AG08395 (cell line): ENCODE measurements at regions not wholly inside any gene's neighbourhood (a gene's known extent, or its start where the extent isn't known, plus 50 kb on each side); places are given as distances from the start of the nearest gene placed in this dataset.
"Not testable (repeated sequence)": the region's sequence is repeated elsewhere in the genome, so short reads cannot be mapped to it uniquely, and the experiment has no call there.

Experiments
- DNase-seq: peaks from one replicate; pipeline ENCODE4 v3.0.0; 2012; ENCODE audit warnings: mixed read lengths, low spot score

DNA sequence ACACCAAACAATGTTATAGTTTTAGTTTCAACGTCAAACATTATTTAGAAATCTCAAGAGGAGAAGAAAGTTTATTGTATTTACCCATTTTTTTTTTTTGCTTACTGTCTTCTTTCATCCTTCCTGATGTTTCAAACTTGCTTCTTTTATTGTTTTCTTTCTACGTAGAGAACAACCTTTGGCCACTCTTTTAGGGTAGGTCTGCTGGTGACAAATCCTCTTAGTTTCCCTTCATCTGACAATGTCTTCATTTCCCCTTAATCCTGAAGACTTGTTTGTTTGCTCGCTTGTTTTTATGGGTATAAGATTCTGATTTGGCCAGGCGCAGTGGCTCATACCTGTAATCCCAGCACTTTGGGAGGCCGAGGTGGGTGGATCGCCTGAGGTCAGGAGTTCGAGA is 89.1 kb downstream of the RHOU start:
- no peak for DNase-seq

DNA sequence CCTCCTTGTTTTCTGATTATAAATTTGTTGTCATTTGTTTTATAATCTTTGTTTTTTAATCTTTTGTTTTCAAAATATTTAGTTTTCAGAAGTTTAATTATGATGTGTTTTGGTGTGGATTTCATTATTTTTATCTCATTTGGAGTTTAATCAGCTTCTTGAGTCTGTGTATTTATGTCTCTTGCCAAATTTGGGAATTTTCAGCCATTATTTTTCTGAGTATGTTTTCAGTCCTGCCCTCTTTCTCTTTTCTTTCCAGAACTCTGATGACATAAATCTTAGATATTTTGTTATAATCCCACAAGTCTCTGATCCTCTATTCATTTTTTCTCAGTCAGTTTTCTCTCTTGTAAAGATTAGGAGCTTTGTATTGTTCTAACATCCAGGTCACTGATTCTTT is 89.8 kb downstream of the RHOU start:
- no peak for DNase-seq

DNA sequence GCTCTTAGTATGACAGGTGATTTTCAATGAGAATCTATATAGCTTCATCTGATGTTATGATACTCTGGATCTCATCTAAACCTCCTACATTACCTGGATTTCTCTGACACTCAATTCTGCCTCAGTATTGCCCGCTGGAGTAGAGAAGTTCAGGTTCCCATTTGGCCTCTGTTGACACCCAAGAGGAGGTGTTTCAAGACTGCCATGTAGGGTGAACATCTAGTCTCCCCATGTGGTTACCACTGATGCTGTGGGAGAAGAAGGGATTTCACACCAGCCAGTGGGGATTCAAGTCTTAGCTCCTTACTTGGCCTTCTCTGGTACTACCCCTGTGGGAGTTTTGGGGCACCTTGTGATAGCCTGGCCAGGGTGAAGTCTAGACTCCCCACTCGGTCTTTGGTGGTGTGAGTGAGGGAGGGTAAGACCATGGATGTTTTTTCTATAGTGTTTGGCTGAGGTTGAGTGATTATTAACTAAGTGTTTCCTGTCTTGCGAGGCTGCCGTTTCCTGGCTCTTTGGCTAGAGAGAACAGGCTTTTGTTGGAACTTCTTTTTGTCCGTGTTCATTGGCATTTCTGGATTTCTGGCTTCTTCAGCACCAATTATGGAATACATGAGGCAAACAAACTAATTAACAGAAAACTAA is 90.7 kb downstream of the RHOU start:
- no peak for DNase-seq

DNA sequence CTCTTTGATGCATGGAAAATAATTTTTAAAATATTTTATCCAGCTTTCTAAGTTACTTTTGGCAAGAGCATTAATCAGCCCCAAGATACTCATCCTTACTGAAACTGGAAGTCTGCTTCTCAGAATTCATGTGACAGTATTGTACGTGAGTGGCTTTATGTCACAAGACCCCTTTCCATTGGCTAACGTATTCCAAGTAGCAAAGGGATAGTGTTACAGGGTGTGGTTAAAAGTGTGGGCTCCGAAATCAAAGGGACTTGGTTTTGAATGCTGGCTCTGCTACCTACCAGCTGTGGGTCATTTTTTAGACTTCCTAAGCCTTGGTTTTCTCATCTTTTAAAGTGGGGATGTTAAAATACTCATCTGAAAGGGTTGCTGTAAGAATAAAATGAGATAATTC is 91.7 kb downstream of the RHOU start:
- DNase-seq: no peak

DNA sequence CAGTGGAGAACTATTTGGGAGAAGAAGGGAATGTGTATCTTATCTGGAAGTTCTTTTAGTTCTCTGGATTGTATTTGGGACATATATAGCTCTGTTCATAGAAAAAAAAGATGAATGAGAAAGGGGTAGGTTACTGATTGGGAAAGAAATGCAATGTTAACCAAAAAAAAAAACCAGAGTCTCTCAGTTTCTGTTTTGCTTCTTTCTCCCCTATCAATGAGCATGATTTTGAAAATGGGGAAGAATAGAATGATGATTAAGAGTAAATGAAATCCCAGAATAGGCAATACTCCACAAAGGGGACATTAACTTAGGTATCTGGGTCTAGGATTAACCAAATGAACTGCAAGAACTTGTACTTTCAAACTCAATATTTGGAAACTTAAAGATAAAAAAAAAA is 92.9 kb downstream of the RHOU start:
- no peak for DNase-seq

DNA sequence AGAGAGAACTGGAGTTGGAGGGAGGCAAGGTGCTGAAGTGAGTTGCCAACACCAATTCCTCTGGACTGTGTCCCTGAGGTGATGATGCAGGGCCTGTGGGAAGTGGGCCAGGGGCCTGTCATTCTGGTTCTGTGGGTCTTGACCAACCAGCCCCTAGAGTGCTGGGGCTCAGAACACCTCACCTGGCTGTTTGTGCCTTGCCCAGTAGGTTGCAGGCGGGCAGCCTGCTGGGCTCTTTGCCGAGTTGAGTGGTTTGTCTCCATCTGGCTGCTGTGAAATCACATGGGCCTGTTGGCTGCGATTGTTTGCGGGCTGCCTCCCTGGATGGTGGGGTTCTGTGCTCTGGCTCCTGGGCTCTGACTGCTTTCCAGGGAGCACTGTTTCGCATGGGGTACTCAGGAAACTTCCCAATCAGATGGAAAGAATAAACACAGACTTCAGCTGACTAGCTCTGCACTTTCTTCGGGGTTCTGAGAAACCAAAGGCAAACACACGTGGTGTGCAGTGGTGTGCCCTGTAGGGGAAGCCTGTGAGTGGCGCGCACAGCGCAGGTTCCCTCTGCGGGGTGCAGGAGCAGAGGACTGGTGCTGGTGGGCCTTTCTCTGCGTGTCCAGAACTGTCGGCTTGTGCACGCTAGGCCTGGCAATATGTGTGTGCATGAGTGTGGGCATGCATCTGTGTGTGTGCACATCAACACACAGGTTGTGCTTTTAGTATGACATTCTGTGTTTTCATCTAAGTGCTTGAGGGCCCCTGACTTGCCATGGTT is 95.1 kb downstream of the RHOU start:
- no peak for DNase-seq

DNA sequence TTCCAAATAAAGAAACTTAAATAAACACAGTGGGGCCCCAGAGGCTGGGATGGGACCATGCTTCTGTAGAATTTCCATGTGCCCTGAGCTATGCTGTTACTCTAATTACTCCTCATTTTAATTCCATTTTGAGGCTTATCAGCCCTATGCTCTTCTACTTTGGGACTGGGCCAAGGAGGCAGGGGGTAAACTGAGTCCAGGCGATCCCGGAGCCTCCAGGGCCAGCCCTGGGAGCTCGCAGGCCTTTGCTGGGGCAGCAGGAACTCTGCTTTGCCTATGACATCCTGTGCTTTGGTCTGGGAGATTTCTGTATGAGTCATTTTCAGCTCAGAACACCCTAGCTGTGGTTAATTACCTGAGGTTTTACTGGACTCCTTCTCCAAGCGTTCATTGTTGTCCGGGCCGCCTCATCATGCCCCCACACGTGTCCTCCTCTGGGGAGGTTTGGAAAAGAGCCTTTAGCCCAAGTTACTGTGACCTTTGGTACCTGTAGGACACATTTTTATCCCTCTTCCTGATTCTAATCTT is 95.7 kb downstream of the RHOU start:
- DNase-seq: peak; percentile 64

DNA sequence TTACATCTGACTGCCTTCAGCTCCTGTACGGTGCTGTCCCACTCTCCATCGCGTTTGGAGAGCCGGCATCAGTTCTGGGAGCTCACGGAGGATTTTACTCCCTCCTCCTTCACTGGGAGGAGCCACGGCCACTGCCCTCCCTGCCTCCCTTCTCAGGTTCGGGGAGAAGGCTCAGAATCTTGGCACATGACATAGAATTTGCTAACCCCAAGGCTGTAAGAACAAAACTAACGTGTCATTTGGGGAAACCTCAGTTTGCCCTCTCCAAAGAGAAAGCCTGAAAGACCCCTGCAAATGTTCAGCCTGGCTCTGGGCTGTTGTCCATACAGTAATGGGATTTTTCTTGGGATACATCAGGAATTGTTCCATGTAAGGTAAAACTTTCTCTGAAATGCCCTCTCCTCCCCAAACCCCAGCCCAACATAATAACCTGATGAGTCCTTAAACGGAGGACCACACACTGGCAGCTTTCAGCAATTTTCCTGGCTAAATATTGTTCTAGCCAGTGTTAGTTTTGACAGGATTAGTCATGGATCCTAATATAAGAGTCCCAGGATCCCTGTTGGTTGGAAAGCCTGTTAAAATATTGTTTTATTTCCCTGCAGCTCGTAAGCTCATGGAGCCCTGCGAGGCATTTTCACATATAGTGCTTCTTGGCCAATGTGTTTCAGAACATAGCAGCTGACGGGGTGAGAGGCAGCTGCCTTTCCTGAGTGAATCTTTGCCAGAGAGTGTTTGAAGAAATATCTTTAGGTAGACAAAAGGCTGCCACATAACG is 98.8 kb downstream of the RHOU start:
- DNase-seq: no peak

DNA sequence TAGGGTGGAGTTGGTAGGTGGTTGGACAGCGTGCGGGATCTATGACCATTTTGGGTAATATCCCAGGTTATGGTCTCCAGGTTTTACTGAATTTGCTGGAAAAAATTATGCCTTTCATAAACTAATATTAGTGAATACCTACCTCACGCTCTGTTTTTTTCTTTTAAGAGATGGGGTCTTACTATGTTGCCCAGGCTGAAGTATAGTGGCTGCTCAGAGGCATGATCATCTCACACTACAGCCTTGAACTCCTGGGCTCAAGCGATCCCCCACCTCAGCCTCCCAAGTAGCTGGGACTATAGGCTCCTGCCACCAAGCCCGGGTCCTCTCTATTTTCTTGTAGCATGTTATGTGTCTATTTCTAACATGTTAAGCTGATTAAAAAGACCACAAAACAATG is 100.2 kb downstream of the RHOU start:
- DNase-seq: no peak

DNA sequence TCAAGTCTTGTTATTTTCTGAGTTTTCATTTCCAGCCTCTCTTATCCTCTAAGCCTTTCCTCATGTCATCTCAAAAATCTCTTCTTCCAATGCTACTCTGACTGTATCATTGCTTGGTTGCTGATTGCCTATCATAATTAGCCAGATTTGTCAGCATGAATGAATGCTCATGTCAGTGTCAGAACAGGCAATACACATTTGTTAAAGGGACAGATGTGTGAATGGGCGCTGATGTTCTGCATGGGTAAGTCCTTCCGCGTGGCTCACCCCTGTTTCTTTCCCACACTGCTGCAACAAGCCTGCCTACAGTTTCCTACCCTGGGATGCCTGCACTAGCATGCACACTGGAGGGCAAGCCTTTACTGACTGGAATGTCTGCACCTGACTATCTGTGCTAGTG is 100.6 kb downstream of the RHOU start:
- no peak for DNase-seq

DNA sequence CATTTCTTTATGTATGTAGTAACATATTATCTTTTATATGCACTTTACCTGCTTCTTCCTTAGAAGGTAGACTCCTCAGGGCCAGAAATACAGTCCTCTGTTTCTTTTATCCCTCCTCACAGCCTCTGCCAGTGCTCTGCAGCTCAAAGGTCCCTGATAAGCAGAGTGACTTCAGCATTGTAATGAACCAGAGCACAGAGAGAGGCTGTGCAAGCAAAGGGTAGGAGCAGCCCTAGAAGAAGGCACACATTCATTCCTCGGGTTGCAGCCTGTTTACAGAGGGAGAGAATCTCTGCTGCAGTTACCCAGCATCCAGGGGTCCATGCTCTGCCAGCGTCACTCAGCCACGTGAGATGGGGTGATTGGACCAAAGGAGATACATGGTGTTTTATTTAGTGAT is 101.1 kb downstream of the RHOU start:
- no peak for DNase-seq

DNA sequence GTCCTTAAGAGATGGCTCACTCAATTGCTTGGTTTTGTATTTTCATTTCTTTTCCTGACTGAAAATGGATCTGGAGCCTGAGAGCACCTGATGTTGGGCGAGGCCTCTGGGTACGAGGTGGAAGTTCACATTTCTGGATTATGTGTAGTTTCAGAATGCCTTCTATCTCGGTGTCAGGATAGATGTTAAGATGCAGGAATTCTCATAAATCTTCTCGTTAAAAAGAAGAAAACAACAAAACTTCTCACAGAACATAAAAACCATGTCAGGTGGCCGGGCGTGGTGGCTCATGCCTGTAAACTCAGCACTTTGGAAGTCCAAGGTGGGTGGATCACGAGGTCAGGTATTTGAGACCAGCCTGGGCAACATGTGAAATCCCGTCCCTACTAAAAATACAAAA is 101.8 kb downstream of the RHOU start:
- no peak for DNase-seq

DNA sequence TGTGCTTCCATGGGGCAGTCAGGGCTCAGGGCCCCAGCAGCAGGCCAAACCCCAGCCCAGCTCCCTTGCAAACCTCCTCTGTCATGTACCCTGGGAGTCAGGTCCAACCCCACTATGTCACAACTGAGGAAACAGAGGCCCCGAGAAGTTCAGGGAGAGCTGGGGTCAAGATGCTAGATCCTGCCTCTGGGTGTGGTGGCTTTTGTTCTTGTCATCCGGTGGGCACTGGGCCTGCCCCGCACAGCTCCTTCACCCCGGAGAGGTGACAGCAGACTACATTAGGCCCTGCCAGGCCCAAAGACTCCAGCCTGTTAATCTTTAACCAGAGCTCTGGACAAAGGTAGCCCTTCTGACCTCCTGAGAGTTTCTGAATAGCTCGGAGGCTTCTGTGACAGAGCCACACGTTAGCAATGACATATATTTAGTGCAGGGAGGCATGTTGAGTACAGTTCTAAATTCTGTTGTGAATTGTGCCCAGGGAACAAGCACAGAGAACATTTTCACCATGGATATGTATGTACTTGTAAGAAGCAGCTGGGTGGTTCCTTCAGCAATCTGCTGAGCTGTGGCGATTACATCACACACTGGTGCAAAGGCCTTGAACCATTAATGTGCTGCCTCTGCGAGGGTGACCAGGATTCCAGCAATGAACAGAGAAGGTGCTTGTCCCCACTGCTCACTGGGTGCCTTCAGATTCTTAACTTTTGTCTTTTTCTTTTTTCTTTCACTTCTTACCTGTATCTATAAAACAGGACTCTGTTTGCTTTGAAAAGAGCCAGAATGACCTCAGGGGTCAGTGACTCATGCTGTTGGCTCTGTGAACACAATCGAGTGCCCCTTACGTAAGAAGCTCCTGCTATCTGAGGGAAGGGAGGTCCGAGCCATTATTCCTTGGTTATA is 102.8 kb downstream of the RHOU start:
- DNase-seq: peak; percentile 60

DNA sequence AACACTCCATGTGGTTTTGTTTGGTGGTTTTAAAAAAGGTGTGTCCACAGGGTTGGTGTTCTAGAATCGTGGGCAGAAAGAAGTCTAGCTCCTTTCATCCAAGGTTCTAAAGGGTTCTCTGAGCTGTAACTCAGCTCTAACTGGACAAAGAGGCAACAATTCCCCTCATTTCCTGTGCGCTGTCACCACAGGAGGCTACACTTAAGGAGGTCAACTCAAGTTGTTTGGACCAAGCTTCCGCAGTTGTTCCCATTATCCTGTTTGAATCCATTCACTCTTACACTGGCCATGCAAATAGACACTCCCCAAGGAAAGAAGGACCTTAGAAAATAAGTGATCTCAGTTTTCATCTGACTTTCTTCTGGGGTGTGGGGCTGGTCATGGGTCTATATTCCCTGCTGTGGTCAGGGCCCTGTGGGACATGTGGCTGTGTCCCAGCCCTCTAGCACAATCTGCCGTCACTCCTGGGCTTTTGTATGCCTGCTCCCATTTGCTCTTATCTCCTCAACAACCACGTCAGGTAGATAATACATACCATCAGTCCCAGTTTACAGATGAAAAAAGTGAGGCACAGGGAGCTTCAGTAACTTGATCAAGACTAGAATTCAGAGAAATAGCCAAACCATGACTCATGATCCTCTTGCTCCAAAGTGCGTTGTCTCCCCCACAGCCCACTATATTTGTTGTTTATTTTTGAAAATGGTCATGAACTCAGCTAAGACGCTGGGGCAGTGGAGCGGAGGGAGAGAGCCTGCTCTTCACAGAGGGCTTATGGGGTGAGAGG is 103.6 kb downstream of the RHOU start:
- no peak for DNase-seq

DNA sequence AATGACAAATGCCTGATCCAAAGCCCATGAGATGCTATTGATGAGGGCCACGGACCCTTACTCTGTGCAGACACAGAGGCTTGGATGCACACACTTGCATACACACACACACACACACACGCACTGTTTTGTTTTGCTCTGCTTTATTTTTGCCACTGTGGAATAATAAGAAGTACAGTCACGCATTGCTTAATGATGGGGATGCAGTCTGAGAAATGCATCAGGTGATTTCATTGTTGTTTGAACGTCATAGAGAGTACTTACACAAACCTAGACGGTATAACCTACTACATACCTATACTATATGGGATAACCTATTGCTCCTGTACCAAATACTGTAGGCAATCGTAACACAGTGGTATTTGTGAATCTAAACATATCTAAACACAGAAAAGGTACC is 104.4 kb downstream of the RHOU start:
- DNase-seq: no peak

DNA sequence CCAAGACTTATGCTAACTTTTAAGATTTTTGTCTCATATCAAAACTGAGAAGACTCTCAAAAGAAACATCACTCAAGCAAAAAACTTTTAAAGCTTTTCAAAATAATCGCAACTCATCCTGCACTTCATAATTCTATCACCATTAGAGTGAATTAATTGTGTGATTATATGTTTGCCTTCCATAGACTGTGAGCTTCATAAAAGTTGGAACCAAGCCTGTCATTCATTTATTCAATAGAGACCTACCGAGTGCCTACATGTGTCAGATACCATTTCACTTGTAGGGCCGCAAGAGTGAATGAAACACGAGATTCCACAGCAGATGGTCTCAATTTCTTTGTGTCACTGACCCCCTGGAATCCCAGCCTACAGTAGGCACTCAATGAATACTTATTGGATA is 106.4 kb downstream of the RHOU start:
- DNase-seq: no peak

DNA sequence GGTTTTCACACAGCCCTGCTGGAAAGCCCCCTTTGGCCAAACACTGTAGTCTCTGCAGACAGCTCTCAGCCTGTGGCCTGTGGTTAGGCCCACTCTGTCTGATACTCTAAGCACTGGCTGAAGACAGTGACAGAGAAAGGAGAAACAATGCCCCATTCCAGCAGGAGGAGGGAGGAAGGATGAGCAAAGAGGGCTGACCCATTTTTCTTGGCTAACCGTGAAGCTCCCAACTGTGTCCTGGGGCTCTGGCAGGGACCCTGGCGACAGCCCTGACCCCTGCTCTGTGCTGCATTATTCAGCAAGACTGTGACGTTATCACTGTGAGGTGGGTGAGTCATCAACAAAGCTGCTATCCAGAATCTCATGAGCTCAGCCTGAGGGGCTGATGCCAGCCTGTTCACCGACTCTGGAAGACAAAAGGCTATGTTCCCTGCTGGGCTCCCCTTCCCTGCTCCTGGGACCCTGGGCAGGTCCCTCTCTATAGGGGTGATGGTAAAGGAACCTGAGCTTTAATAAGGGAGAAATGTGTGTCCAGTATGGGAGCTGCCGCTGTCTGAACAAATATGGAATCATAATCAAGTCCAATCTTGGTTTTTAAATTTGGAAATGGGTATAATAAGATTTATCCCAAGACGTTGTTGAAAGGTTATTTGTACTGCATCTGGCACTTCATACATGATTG is 107.0 kb downstream of the RHOU start:
- peak; percentile 67 for DNase-seq

DNA sequence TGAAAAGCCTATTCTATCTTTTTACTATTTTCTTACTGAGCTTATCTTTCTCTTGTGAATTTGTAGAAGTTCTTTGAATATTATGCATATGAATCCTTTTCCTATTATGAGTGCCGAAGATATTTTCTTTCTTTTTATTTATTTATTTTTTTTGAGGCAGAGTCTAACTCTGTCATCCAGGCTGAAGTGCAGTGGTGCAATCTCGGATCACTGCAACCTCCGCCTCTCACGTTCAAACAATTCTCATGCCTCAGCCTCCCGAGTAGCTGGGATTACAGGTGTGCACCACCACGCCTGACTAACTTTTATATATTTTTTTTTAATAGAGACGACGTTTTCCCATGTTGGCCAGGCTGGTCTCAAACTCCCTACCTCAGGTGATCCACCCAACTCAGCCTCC is 109.8 kb downstream of the RHOU start:
- DNase-seq: no peak

DNA sequence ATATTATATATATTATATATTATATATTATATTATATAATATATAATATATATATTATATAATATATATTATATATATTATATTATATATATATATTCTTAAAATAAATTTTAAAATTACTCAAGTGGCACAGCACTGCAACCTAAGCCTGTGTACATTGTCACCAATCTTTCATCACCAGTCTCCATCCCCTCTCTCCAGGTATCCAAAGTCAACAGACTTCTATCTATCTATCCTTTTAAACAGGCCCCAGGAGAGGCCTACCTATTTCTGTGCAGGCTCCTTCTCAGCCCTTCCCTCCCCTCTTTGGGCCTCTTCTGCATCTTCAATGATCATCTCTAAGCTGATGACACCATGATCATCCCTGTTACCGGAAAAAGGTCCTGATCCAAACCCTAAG is 111.7 kb downstream of the RHOU start:
- no peak for DNase-seq

DNA sequence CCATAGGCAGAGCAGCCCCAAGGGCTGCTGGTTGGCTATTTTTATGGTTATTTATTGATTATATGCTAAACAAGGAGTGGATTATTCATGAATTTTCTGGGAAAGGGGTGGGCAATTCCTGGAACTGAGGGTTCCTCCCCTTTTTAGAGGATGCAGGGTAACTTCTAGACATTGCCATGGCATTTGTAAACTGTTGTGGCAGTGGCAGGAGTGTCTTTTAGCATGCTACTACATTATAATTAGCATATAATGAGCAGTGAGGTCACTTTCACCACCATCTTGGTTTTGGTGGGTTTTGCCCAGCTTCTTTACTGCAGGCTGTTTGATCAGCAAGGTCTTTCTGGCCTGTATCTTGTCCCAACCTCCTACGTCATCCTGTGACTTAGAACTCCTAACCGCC is 112.2 kb downstream of the RHOU start:
- DNase-seq: not testable (repeated sequence)

DNA sequence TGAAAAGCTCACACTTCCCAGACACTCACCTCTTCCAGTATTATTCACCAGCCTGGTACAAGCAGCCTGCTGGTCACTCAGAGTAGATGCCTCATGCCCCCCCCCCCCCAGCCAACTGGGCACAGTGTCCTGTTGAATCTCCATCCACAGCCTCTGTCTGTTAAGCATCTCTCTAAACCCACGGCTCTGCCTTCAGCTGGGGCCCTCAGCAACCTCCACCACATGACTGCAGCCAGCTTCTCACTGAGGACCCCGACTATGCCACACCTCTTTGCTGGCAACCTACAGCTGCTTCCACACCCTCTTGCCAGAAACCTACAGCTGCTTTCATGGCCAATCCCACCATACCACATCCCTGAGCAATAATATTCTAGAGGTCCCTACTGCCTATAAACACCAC is 113.1 kb downstream of the RHOU start:
- DNase-seq: no peak
